Hepatocyte (in vitro differentiated cells): ENCODE measurements at regions not wholly inside any gene's neighbourhood (a gene's known extent, or its start where the extent isn't known, plus 50 kb on each side); places are given as distances from the start of the nearest gene placed in this dataset.

Experiments
- DNase-seq: peaks from one replicate; pipeline ENCODE4 v3.0.0-alpha.2; 2016; ENCODE audit warnings: low spot score
- H2AFZ ChIP-seq: fragments of 200-600 bp; sonication (generic); 2 replicates; pipeline ENCODE4 v1.6.0; 2016; ENCODE audit warnings: antibody characterized with exemption, mild to moderate bottlenecking
- H3K27ac ChIP-seq: fragments of 200-600 bp; sonication (generic); 2 replicates; pipeline ENCODE4 v1.5.1; 2016; ENCODE audit warnings: mild to moderate bottlenecking
- H3K27me3 ChIP-seq: fragments of 200-600 bp; sonication (generic); 2 replicates; pipeline ENCODE4 v1.6.1; 2016
- H3K36me3 ChIP-seq: fragments of 200-600 bp; sonication (generic); replicated peaks from 2 replicates; pipeline ENCODE4 v1.5.1; 2016; ENCODE audit warnings: low read depth; ENCODE audit not compliant: insufficient read depth
- H3K4me1 ChIP-seq: fragments of 200-600 bp; sonication (generic); 2 replicates; pipeline ENCODE4 v1.5.1; 2016; ENCODE audit warnings: mild to moderate bottlenecking, moderate library complexity; ENCODE audit not compliant: insufficient read depth
- H3K4me2 ChIP-seq: fragments of 200-600 bp; sonication (generic); 2 replicates; pipeline ENCODE4 v1.6.0; 2016
- H3K4me3 ChIP-seq: fragments of 200-600 bp; sonication (generic); 2 replicates; pipeline ENCODE4 v1.5.1; 2016; ENCODE audit warnings: mild to moderate bottlenecking
- H3K79me2 ChIP-seq: fragments of 200-600 bp; sonication (generic); 2 replicates; pipeline ENCODE4 v1.6.0; 2017; ENCODE audit warnings: mild to moderate bottlenecking
- H3K9me2 ChIP-seq: fragments of 200-600 bp; sonication (generic); replicated peaks from 2 replicates; pipeline ENCODE4 v1.6.0; 2017; ENCODE audit warnings: mild to moderate bottlenecking; ENCODE audit not compliant: insufficient read depth
- H3K9me3 ChIP-seq: fragments of 200-600 bp; sonication (generic); 2 replicates; pipeline ENCODE4 v1.5.1; 2016; ENCODE audit warnings: low read depth, mild to moderate bottlenecking
- H4K20me1 ChIP-seq: fragments of 200-600 bp; sonication (generic); 2 replicates; pipeline ENCODE4 v1.6.0; 2016; ENCODE audit warnings: mild to moderate bottlenecking; ENCODE audit not compliant: insufficient read depth, poor library complexity, severe bottlenecking
- EZH2 ChIP-seq: fragments of 200-600 bp; sonication (generic); IDR thresholded peaks from 2 replicates; pipeline ENCODE4 v1.6.1; 2016; ENCODE audit warnings: antibody characterized with exemption, mild to moderate bottlenecking, borderline replicate concordance
- EZH2phosphoT487 ChIP-seq: fragments of 200-600 bp; sonication (generic); IDR thresholded peaks from one replicate; pipeline ENCODE4 v1.6.1; 2018; ENCODE audit warnings: antibody characterized with exemption, mild to moderate bottlenecking, low read depth, moderate library complexity; ENCODE audit not compliant: unreplicated experiment, severe bottlenecking
- WGBS: methylation state at CpG from one replicate; pipeline ENCODE4 v1.1.6; 2016; ENCODE audit warnings: low lambda C conversion rate; ENCODE audit errors: missing lambda C conversion rate; 5-methylcytosine and 5-hydroxymethylcytosine counted together
- TF ChIP-seq, protein P1 (sequence below): fragments of 200-600 bp; sonication (generic); IDR thresholded peaks from 2 replicates; pipeline ENCODE4 v1.5.1; 2016; ENCODE audit warnings: antibody characterized with exemption, mild to moderate bottlenecking; ENCODE audit not compliant: poor library complexity

DNA sequence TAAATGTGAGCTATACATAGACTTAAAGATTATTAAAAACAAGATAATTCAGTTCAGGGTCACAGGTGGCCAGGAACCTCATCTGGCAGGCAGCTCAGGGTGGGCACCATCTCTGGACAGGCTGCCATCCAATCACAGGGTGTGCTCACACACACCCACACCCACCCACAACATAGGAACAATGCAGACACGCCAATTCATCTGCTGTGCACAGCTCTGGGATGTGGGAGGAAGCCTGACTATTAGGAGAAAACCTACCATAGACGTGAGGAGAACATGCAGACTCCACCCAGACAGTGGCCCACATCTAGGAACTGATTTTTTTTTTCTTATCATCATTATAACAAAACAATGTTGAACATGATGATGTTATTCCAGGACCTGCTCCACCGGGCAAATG, 286.7 kb downstream of the PRL start:
- DNase-seq: no peak
- Histone ChIP-seq H3K79me2 (no peaks in the 10 kb centered on the region), H3K4me1 (no peaks in the 10 kb centered on the region), H3K27ac (no peak overlapping the region), H3K36me3 (no peaks in the 10 kb centered on the region), H4K20me1 (no peaks in the 10 kb centered on the region), H3K4me3 (no peak overlapping the region), H3K4me2 (no peak overlapping the region), H3K9me2 (no peaks in the 10 kb centered on the region), H2AFZ (no peak overlapping the region), H3K27me3 (no peaks in the 10 kb centered on the region), H3K9me3 (no peaks in the 10 kb centered on the region)
- TF ChIP-seq, protein P1, sequence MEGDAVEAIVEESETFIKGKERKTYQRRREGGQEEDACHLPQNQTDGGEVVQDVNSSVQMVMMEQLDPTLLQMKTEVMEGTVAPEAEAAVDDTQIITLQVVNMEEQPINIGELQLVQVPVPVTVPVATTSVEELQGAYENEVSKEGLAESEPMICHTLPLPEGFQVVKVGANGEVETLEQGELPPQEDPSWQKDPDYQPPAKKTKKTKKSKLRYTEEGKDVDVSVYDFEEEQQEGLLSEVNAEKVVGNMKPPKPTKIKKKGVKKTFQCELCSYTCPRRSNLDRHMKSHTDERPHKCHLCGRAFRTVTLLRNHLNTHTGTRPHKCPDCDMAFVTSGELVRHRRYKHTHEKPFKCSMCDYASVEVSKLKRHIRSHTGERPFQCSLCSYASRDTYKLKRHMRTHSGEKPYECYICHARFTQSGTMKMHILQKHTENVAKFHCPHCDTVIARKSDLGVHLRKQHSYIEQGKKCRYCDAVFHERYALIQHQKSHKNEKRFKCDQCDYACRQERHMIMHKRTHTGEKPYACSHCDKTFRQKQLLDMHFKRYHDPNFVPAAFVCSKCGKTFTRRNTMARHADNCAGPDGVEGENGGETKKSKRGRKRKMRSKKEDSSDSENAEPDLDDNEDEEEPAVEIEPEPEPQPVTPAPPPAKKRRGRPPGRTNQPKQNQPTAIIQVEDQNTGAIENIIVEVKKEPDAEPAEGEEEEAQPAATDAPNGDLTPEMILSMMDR: no peak
- TF ChIP-seq EZH2phosphoT487: no peak
- TF ChIP-seq EZH2: no peak
- WGBS: 81% methylated on average over 3 of the region's 3 CpGs

GRCh38 chr6:22015216-22015615, 281.6 kb downstream of the PRL start:
- Histone ChIP-seq H3K4me2 (no peak overlapping the region), H4K20me1 (no peaks in the 10 kb centered on the region), H3K27me3 (no peaks in the 10 kb centered on the region), H3K4me1 (no peaks in the 10 kb centered on the region), H3K4me3 (no peak overlapping the region), H3K9me3 (no peaks in the 10 kb centered on the region), H3K9me2 (no peaks in the 10 kb centered on the region), H2AFZ (no peak overlapping the region), H3K36me3 (no peaks in the 10 kb centered on the region), H3K79me2 (no peaks in the 10 kb centered on the region), H3K27ac (no peak overlapping the region)
- no peak for TF ChIP-seq EZH2phosphoT487
- no peak for TF ChIP-seq EZH2
- TF ChIP-seq, protein P1: no peak
- 91% methylated on average over 7 of the region's 7 CpGs for WGBS
- DNase-seq: no peak

GRCh38 chr6:22015944-22016343, 280.9 kb downstream of the PRL start:
- H3K4me3 ChIP-seq: no peak overlapping the region
- WGBS: 96% methylated on average over 5 of the region's 5 CpGs
- DNase-seq: no peak
- H3K79me2 ChIP-seq: no peaks in the 10 kb centered on the region
- H3K36me3 ChIP-seq: no peaks in the 10 kb centered on the region
- TF ChIP-seq EZH2phosphoT487: no peak
- TF ChIP-seq, protein P1: no peak
- no peak for TF ChIP-seq EZH2
- no peak overlapping the region for H2AFZ ChIP-seq
- no peaks in the 10 kb centered on the region for H3K27me3 ChIP-seq
- no peaks in the 10 kb centered on the region for H3K9me3 ChIP-seq
- H3K4me1 ChIP-seq: no peaks in the 10 kb centered on the region
- no peak overlapping the region for H3K27ac ChIP-seq
- no peak overlapping the region for H3K4me2 ChIP-seq
- H3K9me2 ChIP-seq: no peaks in the 10 kb centered on the region
- no peaks in the 10 kb centered on the region for H4K20me1 ChIP-seq

DNA sequence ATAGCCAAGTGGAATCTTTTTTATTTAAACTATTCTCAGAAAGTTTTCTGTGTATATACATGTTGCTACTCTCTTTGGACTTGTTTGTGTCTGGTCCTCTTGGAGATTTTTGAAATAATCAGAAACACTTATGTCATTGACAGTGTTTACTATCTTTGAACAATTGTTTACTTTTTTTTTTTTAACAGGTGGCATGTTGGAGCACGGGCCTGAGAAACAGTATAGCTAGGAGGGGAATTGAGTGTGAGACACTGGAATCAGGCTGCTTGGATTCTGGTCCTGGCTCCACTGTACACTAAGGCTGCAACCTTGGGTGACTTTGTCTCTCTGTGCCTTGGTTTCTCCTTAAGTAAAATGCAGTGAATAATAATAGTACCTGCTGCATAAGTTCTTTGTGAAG, 279.6 kb downstream of the PRL start:
- no peak overlapping the region for H2AFZ ChIP-seq
- no peak overlapping the region for H3K27ac ChIP-seq
- DNase-seq: no peak
- 28% methylated on average over 1 of the region's 1 CpG for WGBS
- no peaks in the 10 kb centered on the region for H3K79me2 ChIP-seq
- no peaks in the 10 kb centered on the region for H3K27me3 ChIP-seq
- H4K20me1 ChIP-seq: no peaks in the 10 kb centered on the region
- no peaks in the 10 kb centered on the region for H3K9me2 ChIP-seq
- H3K4me3 ChIP-seq: no peak overlapping the region
- H3K36me3 ChIP-seq: no peaks in the 10 kb centered on the region
- TF ChIP-seq EZH2 (no peak), EZH2phosphoT487 (no peak)
- TF ChIP-seq, protein P1: no peak
- no peak overlapping the region for H3K4me2 ChIP-seq
- H3K9me3 ChIP-seq: no peaks in the 10 kb centered on the region
- H3K4me1 ChIP-seq: no peaks in the 10 kb centered on the region
